ENCODE measurements at regions not wholly inside any gene's neighbourhood (a gene's known extent, or its start where the extent isn't known, plus 50 kb on each side); places are given as distances from the start of the nearest gene placed in this dataset.
"Not testable (repeated sequence)": the region's sequence is repeated elsewhere in the genome, so short reads cannot be mapped to it uniquely, and the experiment has no call there.

GRCh38 chr14:106474261-106475028 lies 948.1 kb downstream of the TMEM121 start:
- H3K9me3 ChIP-seq (ENCODE audit: control insufficient read depth, low read length); DNase-seq; H3K27ac ChIP-seq (ENCODE audit: low read depth in 1 of 2, low read length in 2 of 2); intact Hi-C loops (cut with DNase I); H3K27me3 ChIP-seq (ENCODE audit: control insufficient read depth in 1 of 2, insufficient read depth in 2 of 2, low read length in 1 of 2); H3K4me1 ChIP-seq (ENCODE audit: control insufficient read depth in 1 of 2, insufficient read depth in 2 of 2, low read length in 2 of 2); H3K4me3 ChIP-seq (ENCODE audit: low read length in 2 of 2); ATAC-seq (ENCODE audit: low FRiP score); H3K36me3 ChIP-seq (ENCODE audit: control insufficient read depth in 1 of 2, insufficient read depth in 2 of 2, low read length in 1 of 2): not testable (repeated sequence)
- WGBS, 2 donors: 51 to 60% methylated on average over 6 of the region's 6 CpGs

GRCh38 chr14:106475214-106475613 lies 948.8 kb downstream of the TMEM121 start:
- H3K4me3 ChIP-seq (ENCODE audit: low read length in 2 of 2); ATAC-seq (ENCODE audit: low FRiP score); DNase-seq; H3K9me3 ChIP-seq (ENCODE audit: control insufficient read depth, low read length); H3K27ac ChIP-seq (ENCODE audit: low read depth in 1 of 2, low read length in 2 of 2); H3K4me1 ChIP-seq (ENCODE audit: control insufficient read depth in 1 of 2, insufficient read depth in 2 of 2, low read length in 2 of 2); H3K36me3 ChIP-seq (ENCODE audit: control insufficient read depth in 1 of 2, insufficient read depth in 2 of 2, low read length in 1 of 2); H3K27me3 ChIP-seq (ENCODE audit: control insufficient read depth in 1 of 2, insufficient read depth in 2 of 2, low read length in 1 of 2); intact Hi-C loops (cut with DNase I): not testable (repeated sequence)
- 61 to 76% methylated on average over 3 of the region's 3 CpGs for WGBS, 2 donors

- H3K4me1 ChIP-seq (ENCODE audit: control insufficient read depth in 1 of 2, insufficient read depth in 2 of 2, low read length in 2 of 2); DNase-seq; H3K27me3 ChIP-seq (ENCODE audit: control insufficient read depth in 1 of 2, insufficient read depth in 2 of 2, low read length in 1 of 2); H3K4me3 ChIP-seq (ENCODE audit: low read length in 2 of 2); ATAC-seq (ENCODE audit: low FRiP score); H3K9me3 ChIP-seq (ENCODE audit: control insufficient read depth, low read length); H3K36me3 ChIP-seq (ENCODE audit: control insufficient read depth in 1 of 2, insufficient read depth in 2 of 2, low read length in 1 of 2); intact Hi-C loops (cut with DNase I); H3K27ac ChIP-seq (ENCODE audit: low read depth in 1 of 2, low read length in 2 of 2): not testable (repeated sequence)
- no CpG with 5 or more reads among the region's 4 CpGs for WGBS, 2 donors
Observed at GRCh38 chr14:106477600-106477999, 951.2 kb downstream of the TMEM121 start.

- H3K27me3 ChIP-seq (ENCODE audit: control insufficient read depth in 1 of 2, insufficient read depth in 2 of 2, low read length in 1 of 2); ATAC-seq (ENCODE audit: low FRiP score); H3K9me3 ChIP-seq (ENCODE audit: control insufficient read depth, low read length); H3K27ac ChIP-seq (ENCODE audit: low read depth in 1 of 2, low read length in 2 of 2); H3K4me3 ChIP-seq (ENCODE audit: low read length in 2 of 2); H3K36me3 ChIP-seq (ENCODE audit: control insufficient read depth in 1 of 2, insufficient read depth in 2 of 2, low read length in 1 of 2); H3K4me1 ChIP-seq (ENCODE audit: control insufficient read depth in 1 of 2, insufficient read depth in 2 of 2, low read length in 2 of 2); intact Hi-C loops (cut with DNase I); DNase-seq: not testable (repeated sequence)
- no CpG with 5 or more reads among the region's 34 CpGs for WGBS, 2 donors
Observed at GRCh38 chr14:106480287-106480686, 953.9 kb downstream of the TMEM121 start.

GRCh38 chr14:106482213-106482612 lies 955.8 kb downstream of the TMEM121 start:
- ATAC-seq (ENCODE audit: low FRiP score); intact Hi-C loops (cut with DNase I): not testable (repeated sequence)
- WGBS, 2 donors: 58% methylated on average over 10 of the region's 45 CpGs; no CpG with 5 or more reads in 1 of the 2 donors

GRCh38 chr14:106487600-106487999 lies 961.2 kb downstream of the TMEM121 start:
- Histone ChIP-seq H3K27me3 (ENCODE audit: control insufficient read depth in 1 of 2, insufficient read depth in 2 of 2, low read length in 1 of 2) (no peaks in the 10 kb centered on the region), H3K9me3 (ENCODE audit: control insufficient read depth, low read length) (no peaks in the 10 kb centered on the region), H3K27ac (ENCODE audit: low read depth in 1 of 2, low read length in 2 of 2) (no peak overlapping the region), H3K4me3 (ENCODE audit: low read length in 2 of 2) (no peak overlapping the region), H3K4me1 (ENCODE audit: control insufficient read depth in 1 of 2, insufficient read depth in 2 of 2, low read length in 2 of 2) (no peaks in the 10 kb centered on the region), H3K36me3 (ENCODE audit: control insufficient read depth in 1 of 2, insufficient read depth in 2 of 2, low read length in 1 of 2) (no peaks in the 10 kb centered on the region)
- intact Hi-C loops (cut with DNase I): no loop called here
- 45 to 55% methylated on average over 2 of the region's 2 CpGs for WGBS, 2 donors
- no peak for DNase-seq
- no peak for ATAC-seq (ENCODE audit: low FRiP score)

More at GRCh38 chr14:106482213-106482612, 955.8 kb downstream of the TMEM121 start:
- not testable (repeated sequence) for DNase-seq; H3K4me3 ChIP-seq (ENCODE audit: low read length in 2 of 2); H3K36me3 ChIP-seq (ENCODE audit: control insufficient read depth in 1 of 2, insufficient read depth in 2 of 2, low read length in 1 of 2); H3K4me1 ChIP-seq (ENCODE audit: control insufficient read depth in 1 of 2, insufficient read depth in 2 of 2, low read length in 2 of 2); H3K27ac ChIP-seq (ENCODE audit: low read depth in 1 of 2, low read length in 2 of 2); H3K27me3 ChIP-seq (ENCODE audit: control insufficient read depth in 1 of 2, insufficient read depth in 2 of 2, low read length in 1 of 2); H3K9me3 ChIP-seq (ENCODE audit: control insufficient read depth, low read length)

GRCh38 chr14:106488291-106488690 lies 961.9 kb downstream of the TMEM121 start:
- Histone ChIP-seq H3K27ac (ENCODE audit: low read depth in 1 of 2, low read length in 2 of 2) (no peak overlapping the region), H3K4me1 (ENCODE audit: control insufficient read depth in 1 of 2, insufficient read depth in 2 of 2, low read length in 2 of 2) (no peaks in the 10 kb centered on the region), H3K36me3 (ENCODE audit: control insufficient read depth in 1 of 2, insufficient read depth in 2 of 2, low read length in 1 of 2) (no peaks in the 10 kb centered on the region), H3K9me3 (ENCODE audit: control insufficient read depth, low read length) (no peaks in the 10 kb centered on the region), H3K27me3 (ENCODE audit: control insufficient read depth in 1 of 2, insufficient read depth in 2 of 2, low read length in 1 of 2) (no peaks in the 10 kb centered on the region), H3K4me3 (ENCODE audit: low read length in 2 of 2) (no peak overlapping the region)
- 48 to 50% methylated on average over 1 of the region's 1 CpG for WGBS, 2 donors
- no peak for ATAC-seq (ENCODE audit: low FRiP score)
- DNase-seq: no peak
- intact Hi-C loops (cut with DNase I): no loop called here

- DNase-seq: no peak
- H3K27me3 ChIP-seq (ENCODE audit: control insufficient read depth in 1 of 2, insufficient read depth in 2 of 2, low read length in 1 of 2): no peaks in the 10 kb centered on the region
- 53 to 58% methylated on average over 8 of the region's 8 CpGs for WGBS, 2 donors
- no peaks in the 10 kb centered on the region for H3K9me3 ChIP-seq (ENCODE audit: control insufficient read depth, low read length)
- H3K27ac ChIP-seq (ENCODE audit: low read depth in 1 of 2, low read length in 2 of 2): no peak overlapping the region
- H3K4me1 ChIP-seq (ENCODE audit: control insufficient read depth in 1 of 2, insufficient read depth in 2 of 2, low read length in 2 of 2): no peaks in the 10 kb centered on the region
- intact Hi-C loops (cut with DNase I): no loop called here
- no peak overlapping the region for H3K4me3 ChIP-seq (ENCODE audit: low read length in 2 of 2)
- H3K36me3 ChIP-seq (ENCODE audit: control insufficient read depth in 1 of 2, insufficient read depth in 2 of 2, low read length in 1 of 2): no peaks in the 10 kb centered on the region
- ATAC-seq (ENCODE audit: low FRiP score): no peak
Observed at GRCh38 chr14:106489112-106489881, 962.9 kb downstream of the TMEM121 start.

GRCh38 chr14:106490442-106490841 lies 964.1 kb downstream of the TMEM121 start:
- no peak overlapping the region for H3K27ac ChIP-seq (ENCODE audit: low read depth in 1 of 2, low read length in 2 of 2)
- H3K4me1 ChIP-seq (ENCODE audit: control insufficient read depth in 1 of 2, insufficient read depth in 2 of 2, low read length in 2 of 2): no peaks in the 10 kb centered on the region
- WGBS, 2 donors: 66 to 68% methylated on average over 5 of the region's 5 CpGs
- DNase-seq (no peak), ATAC-seq (ENCODE audit: low FRiP score) (no peak)
- intact Hi-C loops (cut with DNase I): no loop called here
- H3K4me3 ChIP-seq (ENCODE audit: low read length in 2 of 2): no peak overlapping the region
- H3K36me3 ChIP-seq (ENCODE audit: control insufficient read depth in 1 of 2, insufficient read depth in 2 of 2, low read length in 1 of 2): no peaks in the 10 kb centered on the region
- peaks cover 1% of the 10 kb centered on the region for H3K9me3 ChIP-seq (ENCODE audit: control insufficient read depth, low read length)
- H3K27me3 ChIP-seq (ENCODE audit: control insufficient read depth in 1 of 2, insufficient read depth in 2 of 2, low read length in 1 of 2): no peaks in the 10 kb centered on the region
